ENCODE measurements at regions not wholly inside any gene's neighbourhood (a gene's known extent, or its start where the extent isn't known, plus 50 kb on each side); places are given as distances from the start of the nearest gene placed in this dataset.

DNA sequence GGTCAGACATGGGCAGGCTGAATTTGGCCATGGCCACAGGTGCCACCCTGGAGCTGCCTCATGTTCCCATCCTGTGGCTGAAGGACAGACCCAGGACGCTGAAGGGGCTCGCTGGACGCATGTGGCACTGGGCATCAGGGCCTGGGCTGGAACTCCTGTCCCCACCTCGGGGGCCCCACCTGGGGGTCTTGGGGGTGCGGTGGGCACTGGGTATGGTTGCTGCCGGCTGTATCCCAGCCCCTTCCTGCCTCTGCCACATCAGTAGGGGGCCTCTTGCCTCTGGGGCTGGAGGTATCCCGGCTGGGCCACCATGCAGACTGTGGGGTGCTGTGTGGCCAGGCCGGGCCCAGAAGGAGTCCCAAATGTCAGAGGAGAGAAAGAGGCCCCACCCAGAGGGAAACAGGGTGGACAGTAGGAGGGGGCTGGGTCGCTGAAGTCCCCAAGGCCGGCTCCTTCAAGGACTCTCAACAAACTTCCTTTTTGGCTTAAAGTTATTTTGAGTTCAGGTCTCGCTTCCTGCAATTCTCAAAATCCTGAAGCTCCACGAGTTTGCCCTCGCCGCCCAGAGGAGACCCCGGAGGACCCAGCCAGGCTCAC lies 78.7 kb downstream of the SIK1 start:
- DNase-seq, result no peak

DNA sequence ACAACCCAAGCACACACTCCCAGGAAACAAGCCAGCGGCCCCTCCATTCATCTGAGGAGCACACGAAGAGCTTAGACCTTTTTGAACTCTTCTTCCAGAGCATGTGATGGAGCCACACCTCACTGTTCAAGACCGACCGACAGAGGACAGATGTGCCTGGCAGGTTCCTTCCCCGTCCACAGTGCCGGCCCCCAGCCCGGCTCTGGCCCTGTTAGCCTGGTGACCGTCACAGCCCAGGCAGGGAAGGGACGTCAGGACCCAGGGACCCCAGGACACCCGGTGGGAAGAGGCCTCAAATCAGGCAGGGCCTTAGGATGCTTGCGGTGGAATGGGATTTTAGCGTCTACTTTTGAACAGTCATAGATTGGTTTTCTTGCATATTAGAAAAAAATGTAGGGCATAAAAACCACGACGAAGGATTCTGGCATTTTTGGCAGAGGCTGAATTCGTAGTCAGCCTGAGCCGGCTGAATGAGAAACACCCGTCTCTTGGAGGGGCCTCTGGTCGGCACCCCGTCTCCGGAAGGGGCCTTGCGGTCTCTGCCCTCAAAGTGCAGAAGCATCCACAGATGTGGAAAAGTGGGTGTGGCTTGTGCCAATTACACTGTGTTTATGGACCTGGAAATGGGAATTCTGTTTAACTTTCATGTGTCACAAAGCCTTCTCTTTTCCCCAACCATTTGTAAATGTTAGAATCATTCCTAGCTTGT lies 79.3 kb downstream of the SIK1 start:
- DNase-seq, result peak; percentile 62

GRCh38 chr21:43346551-43346950 lies 80.4 kb downstream of the SIK1 start:
- no peak for DNase-seq

GRCh38 chr21:43345746-43346409 lies 81.1 kb downstream of the SIK1 start:
- peak; percentile 71 for DNase-seq

- DNase-seq, result no peak
Observed at GRCh38 chr21:43345046-43345745, 81.7 kb downstream of the SIK1 start.

DNA sequence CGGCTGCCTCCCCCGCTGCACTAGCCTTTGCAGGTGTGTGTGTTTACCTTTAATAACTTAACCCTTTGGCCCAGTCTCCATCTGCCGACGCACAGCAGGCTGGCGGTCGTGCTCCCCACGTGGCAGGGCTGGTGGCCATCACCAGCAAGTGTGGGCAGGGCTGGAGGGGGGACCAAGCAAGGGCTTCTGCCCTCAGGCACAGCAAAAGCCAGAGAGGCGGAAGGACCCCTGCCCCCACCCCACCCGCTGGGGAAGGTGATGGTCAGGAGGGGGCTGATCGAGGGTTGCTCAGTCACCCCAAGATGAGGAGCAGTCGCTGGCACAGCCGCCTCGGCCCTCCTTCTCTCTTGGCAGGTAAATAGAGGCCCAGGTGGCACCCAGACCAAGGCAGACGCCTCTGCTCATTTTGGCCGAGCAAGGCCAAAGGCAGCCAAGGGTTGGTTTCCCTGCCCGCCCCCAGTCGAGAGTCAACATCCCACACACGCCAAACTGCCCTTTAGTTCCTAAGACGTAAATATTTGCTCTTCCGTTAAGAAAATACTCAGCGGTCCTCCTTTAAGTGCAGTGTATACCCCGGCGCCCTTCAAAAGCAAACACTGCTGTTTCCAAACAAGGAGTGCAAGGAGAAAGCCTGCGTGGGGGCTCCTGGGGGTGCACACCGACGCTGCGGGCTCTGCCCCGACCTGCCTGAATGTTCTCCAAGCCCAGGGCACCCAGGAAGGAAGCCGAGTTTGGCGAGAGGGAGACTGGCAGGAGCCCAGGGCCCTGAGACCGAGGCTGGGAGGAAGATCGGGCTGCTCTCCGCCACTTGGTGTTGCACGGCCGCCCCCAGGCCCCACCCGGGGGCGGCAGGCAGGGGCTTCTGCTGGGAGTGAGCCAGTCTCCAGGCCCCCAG lies 82.7 kb downstream of the SIK1 start:
- no peak for DNase-seq

GRCh38 chr21:43343095-43343991 lies 83.6 kb downstream of the SIK1 start:
- no peak for DNase-seq

- no peak for DNase-seq
Observed at GRCh38 chr21:43342301-43342881, 84.5 kb downstream of the SIK1 start.

DNA sequence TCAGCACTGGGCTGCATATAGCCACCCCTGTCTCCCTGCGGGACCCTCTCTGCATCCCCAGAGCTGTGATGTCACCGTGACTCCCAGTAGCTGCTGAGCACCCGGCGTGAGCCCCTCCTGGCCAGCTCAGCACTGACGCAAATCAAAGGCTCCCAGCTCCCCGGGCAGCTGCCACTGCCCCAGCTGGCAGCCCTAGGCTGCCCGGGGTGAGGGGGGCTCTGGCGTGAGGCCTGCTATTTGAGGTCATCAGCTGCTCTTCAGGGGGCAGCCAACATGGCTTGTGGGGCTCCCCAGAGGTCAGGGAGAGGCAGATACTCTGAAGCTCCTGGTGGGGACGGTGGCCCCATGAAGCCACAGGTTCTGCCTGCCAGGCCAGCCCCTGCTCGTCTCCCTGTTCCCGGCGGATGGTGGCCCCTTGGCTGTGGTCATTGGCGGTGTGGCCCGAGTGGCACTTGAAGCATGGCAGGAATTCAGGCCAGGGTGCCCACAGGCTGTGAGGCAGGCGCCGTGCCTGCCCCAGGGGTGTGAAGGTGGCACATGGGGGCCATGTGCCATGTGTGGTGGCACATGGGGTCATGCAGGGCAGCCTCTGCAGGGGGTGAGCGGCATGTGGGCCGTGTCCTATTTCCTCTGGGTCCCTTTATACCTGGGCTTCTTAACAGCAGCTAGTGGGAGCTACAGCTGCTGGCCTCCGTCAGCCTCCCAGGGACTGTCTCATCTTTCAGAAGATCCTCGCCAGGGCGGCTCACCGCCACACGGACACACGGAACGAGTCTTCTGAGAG lies 85.4 kb downstream of the SIK1 start:
- no peak for DNase-seq

DNA sequence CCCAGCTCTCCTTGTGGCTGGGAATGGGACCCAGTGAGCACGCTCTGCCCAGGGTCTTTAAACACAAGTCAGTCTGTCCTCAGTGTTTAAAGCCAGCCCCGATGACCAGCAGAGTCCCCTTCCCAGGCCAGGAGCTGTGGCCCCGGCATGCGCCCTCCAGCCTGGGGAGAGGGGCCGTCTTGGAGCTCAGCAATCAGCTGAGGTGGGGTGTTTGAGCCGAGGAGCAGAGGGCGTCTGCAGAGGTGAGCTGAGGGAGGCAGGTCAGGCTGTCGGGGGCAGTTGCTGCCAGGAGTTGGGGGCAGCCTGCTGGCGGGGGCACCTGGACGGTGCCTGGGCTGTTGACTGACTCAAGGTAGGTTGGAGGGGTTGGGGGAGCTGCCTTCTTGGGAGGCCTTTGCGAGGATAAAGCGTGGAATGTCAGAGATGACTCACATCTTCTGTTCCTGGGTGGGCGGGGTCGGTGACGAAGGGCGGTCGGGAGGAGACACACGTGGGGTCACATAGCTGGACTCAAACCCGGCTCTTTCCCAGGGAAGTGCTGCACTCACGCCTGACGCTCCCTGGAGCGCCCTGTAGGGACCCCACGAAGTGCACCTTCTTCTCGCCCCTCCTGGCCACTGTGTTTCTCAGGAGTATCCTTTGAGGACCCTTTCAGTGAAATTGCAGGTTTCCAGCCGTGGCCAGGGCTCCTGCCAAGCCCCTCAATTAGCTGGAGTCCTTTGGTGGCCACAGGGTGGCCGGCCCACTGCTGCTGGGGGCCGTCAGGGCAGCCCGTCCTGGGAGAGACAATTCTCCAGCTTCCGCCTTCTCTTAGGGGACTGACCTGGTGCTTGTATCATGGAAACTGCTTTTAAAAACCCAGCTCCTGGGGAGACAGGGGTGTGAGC lies 86.2 kb downstream of the SIK1 start:
- peak; percentile 87 for DNase-seq

DNA sequence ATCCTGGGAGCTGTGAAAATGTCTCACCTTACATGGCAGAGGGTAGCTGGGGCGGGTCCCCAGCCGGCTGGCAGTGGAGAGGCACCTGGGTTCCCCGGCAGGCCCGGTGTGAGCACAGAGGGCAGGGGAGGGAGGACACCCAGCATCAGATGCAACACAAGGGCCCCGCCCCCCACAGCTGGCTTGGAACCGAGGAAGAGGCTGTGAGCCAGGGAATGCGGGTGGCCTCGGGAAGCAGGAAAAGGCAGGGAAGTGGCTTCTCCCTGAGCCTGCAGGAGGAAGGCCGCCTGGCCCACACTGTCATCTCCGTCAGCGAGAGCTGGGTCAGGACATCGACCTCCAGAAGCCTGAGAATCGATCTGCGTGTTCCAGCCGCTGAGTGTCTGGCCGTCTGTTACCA lies 87.3 kb downstream of the SIK1 start:
- no peak for DNase-seq

- no peak for DNase-seq
Observed at GRCh38 chr21:43338951-43339350, 88.0 kb downstream of the SIK1 start.

DNA sequence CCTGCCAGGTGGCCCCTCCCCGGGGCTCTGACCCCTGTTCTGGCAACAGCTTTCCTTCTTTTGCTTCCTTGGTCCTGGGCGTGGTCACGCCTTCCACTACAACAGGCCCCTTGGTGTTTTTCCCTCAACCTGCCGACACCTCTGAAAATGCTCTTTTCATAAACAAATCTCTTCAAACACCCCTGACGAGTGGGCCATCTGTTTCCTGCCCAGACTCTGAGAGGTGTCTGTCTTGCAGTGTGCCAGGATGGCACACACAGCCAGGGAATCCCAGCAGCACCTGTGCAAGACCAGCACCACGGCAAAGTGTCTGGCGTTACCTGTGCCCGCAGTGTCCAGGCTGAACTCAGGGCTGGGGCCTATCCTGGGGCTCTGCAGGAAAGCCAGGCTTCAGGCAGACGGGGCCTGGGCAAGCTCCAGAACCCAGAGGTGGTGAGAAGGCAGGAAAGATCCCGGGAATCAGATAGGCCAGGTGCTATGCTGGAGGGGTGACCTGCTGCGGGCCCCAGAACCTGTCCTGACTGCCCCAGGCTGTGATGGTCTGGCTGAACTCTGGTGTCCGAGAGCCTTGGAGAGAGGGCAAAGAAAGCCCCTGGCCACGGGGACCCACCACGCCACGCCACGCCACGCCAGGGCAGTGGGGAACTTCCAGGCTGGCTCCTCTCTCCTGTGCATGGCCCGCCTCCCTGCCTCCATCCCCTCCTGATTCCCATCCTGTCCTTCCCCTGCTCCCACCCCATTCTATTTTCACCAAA lies 88.9 kb downstream of the SIK1 start:
- no peak for DNase-seq

GRCh38 chr21:43335119-43335518 lies 91.8 kb downstream of the SIK1 start:
- no peak for DNase-seq

- DNase-seq, result no peak
Observed at GRCh38 chr21:43334214-43334958, 92.5 kb downstream of the SIK1 start.

DNA sequence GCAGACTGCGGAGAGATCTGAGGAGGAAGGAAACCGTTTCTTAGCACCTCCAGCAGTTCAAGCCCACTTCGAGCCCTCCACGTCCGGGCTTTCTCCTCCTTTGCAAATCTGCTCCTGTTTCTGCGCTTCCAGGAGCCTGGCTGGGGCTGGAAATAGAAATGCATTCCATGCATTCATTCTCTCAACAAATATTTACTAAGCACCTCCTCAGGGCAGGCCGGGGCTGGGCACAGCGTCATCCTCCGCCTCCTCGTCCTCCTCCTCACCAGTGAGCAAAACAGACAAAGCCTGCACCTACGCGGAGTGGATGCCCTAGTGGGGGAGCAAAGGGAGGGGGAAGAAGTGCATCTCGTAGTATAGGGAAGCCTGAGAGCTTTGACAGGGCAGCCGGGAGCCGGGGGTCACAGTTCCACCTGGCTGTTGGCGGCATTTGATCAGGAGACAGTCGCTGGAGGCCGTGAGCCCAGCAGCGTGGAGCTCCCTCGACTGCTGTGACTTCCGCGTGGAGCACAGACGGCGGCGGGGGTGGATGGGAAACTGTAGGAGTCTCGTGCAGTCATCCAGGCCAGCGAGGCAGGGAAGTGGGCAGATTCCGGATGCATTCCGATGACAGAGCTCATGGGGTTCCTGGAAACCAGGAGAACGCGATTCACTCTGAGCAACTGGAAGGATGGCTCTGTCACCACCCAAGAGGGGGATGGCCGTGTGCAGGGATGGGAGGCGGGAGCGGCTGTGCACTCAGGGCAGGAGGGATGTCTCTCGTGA lies 93.5 kb downstream of the SIK1 start:
- peak; percentile 95 for DNase-seq

DNA sequence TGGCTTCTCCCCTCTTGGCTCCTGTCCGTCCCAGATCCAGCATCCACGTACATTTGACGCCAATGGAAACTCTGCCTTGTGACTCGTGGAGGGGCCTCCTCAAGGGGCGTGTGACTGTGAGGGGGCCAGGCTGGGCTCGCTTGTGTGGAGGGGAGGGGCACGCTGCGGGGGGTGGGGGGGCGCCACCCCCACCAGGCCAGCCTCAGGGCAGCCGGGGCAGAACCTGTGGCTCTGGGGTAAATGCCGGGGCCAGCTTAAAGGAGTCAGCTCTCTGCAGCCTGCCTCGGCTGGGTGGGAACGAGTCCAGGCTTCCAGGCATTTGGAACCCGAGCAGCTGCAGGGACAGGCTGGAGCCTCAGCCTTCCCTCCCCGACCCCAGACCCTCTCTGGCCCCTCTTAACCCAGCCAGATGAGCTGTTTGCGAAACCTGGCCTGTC lies 94.1 kb downstream of the SIK1 start:
- peak; percentile 23 for DNase-seq

Data from fibroblast of skin of abdomen (primary cell).